ENCODE measurements at regions not wholly inside any gene's neighbourhood (a gene's known extent, or its start where the extent isn't known, plus 50 kb on each side); places are given as distances from the start of the nearest gene placed in this dataset.

DNA sequence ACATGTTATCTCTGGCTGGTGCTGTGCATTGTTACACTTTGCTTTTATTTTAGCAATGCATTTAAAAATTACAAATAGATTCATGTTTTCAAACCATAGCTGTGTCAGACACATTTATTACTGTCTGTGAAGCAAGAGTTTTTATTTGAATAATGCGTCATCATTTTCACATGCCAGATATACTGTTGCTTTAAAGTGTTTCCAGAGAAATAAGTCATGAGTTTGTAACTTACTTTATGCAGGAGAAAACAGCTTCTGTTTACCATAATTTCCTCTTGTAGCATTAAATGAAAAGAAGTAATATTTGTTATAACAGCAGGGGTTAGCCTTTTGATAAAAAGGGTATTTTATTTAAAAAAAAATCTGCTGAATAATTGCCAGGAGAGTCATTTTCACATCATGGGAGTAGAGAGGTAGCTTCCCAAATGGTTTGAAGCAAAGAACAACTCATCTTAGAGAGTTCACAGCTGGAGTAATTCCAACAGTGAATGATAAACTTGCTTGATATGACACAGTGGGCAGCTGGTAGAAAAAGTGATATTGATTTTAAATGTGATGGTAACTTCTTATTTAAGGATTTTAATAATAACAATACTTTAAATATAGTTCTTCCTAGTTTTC, 1274.5 kb upstream of the CRIM1 start:
- H3K4me2 ChIP-seq (ENCODE audit: control insufficient read depth, insufficient read depth) = no peak overlapping the region
- ChIA-PET RAD21 (ENCODE audit: unreplicated experiment) (no interaction called here), POLR2A (no interaction called here), SMC1A (ENCODE audit: uncharacterized antibody, unreplicated experiment) (interaction anchor here (0.8 to 1.2 kb wide), 2 partner anchors 13 to 142 kb away, joined by 3 read pairs; no protein-coding TSS in a partner anchor), CTCF (no interaction called here)
- no peak overlapping the region for H2AFZ ChIP-seq (ENCODE audit: control insufficient read depth, low read depth, low read length)
- ATAC-seq (no peak), DNase-seq (ENCODE audit: low read depth, low spot score) (no peak), FAIRE-seq (no peak)
- BruUV-seq (replicated peaks) = no TSS peak
- H3K9me3 ChIP-seq (replicated peaks; ENCODE audit: control insufficient read depth, insufficient read depth, low read length) = no peaks in the 10 kb centered on the region
- no peaks in the 10 kb centered on the region for H4K20me1 ChIP-seq (ENCODE audit: control insufficient read depth, insufficient read depth)
- 0% methylated on average over 1 of the region's 1 CpG for WGBS (ENCODE audit: insufficient coverage, insufficient replicate concordance, low lambda C conversion rate, missing lambda C conversion rate)
- no peak overlapping the region for H3K27ac ChIP-seq (ENCODE audit: control insufficient read depth, insufficient read depth)
- H3K4me3 ChIP-seq = no peak overlapping the region
- in situ Hi-C loops (cut with MboI) (no loop called here), intact Hi-C loops (cut with micrococcal nuclease; ENCODE audit: unreplicated experiment) (no loop called here)
- no peaks in the 10 kb centered on the region; a peak in 1 of 4 replicates for H3K27me3 ChIP-seq (replicated peaks in 1 of 2; ENCODE audit: control insufficient read depth in 2 of 2, insufficient read depth in 2 of 2, low read length in 1 of 2)
- H3K79me2 ChIP-seq (ENCODE audit: control insufficient read depth, insufficient read depth, low read length) = no peaks in the 10 kb centered on the region
- no peak overlapping the region for H3K9ac ChIP-seq (ENCODE audit: control insufficient read depth, insufficient read depth, low read length)
- no peaks in the 10 kb centered on the region for H3K4me1 ChIP-seq (ENCODE audit: control insufficient read depth, insufficient read depth, low read length)
- H3K36me3 ChIP-seq (ENCODE audit: control insufficient read depth in 2 of 2, insufficient read depth in 2 of 2, low read length in 1 of 2) = no peaks in the 10 kb centered on the region
- no peak for TF ChIP-seq PAX8 (IDR thresholded peaks at IDR 0.05)
- no peak for TF ChIP-seq RCOR1 (conservative IDR thresholded peaks at IDR 0.05; ENCODE audit: low read depth, low read length)
- TF ChIP-seq POLR2AphosphoS2 (IDR thresholded peaks at IDR 0.05; ENCODE audit: low read depth, low read length) = no peak
- TF ChIP-seq RELA (IDR thresholded peaks at IDR 0.05; ENCODE audit: borderline replicate concordance, partially characterized antibody) = no peak
- TF ChIP-seq POU2F2 (IDR thresholded peaks at IDR 0.05; ENCODE audit: borderline replicate concordance, low read depth, low read length) = no peak
- TF ChIP-seq, protein P1, sequence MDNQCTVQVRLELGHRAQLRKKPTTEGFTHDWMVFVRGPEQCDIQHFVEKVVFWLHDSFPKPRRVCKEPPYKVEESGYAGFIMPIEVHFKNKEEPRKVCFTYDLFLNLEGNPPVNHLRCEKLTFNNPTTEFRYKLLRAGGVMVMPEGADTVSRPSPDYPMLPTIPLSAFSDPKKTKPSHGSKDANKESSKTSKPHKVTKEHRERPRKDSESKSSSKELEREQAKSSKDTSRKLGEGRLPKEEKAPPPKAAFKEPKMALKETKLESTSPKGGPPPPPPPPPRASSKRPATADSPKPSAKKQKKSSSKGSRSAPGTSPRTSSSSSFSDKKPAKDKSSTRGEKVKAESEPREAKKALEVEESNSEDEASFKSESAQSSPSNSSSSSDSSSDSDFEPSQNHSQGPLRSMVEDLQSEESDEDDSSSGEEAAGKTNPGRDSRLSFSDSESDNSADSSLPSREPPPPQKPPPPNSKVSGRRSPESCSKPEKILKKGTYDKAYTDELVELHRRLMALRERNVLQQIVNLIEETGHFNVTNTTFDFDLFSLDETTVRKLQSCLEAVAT (IDR thresholded peaks at IDR 0.05) = no peak
- TF ChIP-seq HDAC2 (IDR thresholded peaks at IDR 0.05) = no peak
- no peak for TF ChIP-seq EZH2 (IDR thresholded peaks at IDR 0.05; ENCODE audit: borderline replicate concordance, control insufficient read depth, low read depth, low read length)
- no peak for TF ChIP-seq ESRRA (IDR thresholded peaks at IDR 0.05; ENCODE audit: low read length)
- TF ChIP-seq EED (IDR thresholded peaks at IDR 0.05; ENCODE audit: low read depth) = no peak
- TF ChIP-seq SUZ12 (IDR thresholded peaks at IDR 0.05; ENCODE audit: unreplicated experiment) = no peak
- no peak for TF ChIP-seq HCFC1 (IDR thresholded peaks at IDR 0.05; ENCODE audit: low read length)

All from GM12878 (cell line).